ENCODE measurements at regions not wholly inside any gene's neighbourhood (a gene's known extent, or its start where the extent isn't known, plus 50 kb on each side); places are given as distances from the start of the nearest gene placed in this dataset.

DNA sequence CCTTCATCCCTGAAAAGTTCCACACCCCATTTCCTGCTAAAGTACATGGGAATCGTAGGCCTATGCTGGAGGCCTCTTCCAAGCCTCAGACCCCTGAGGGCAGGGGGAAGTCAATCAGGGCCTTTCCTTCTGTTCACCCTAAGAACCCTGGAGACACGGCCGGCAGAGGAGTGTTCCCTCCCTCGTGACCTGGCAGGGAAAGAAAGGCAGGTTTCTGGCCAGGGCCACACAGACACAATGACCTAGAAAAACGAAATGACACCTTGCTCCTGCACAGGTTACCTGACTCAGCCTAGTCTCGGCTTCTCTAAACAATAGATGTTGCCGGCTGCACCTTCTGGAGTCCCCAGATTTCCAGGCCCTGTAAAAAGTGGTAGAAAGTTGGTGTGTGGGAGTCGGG, 60.6 kb upstream of the CADM1 start:
- no peak overlapping the region for H3K27ac Mint-ChIP-seq
- H3K9ac ChIP-seq (ENCODE audit: extremely low read depth, low read length, poor library complexity, severe bottlenecking): no peak overlapping the region
- H3K4me3 Mint-ChIP-seq: no peak overlapping the region
- H3K36me3 ChIP-seq (ENCODE audit: control insufficient read depth, insufficient read depth, low read length): no peaks in the 10 kb centered on the region
- peaks cover 21% of the 10 kb centered on the region for H3K27me3 Mint-ChIP-seq (ENCODE audit: insufficient read depth)
- H3K4me1 ChIP-seq (ENCODE audit: control insufficient read depth, insufficient read depth, low read length): no peaks in the 10 kb centered on the region
- no peaks in the 10 kb centered on the region for H3K9me3 Mint-ChIP-seq
- H3K27me3 ChIP-seq (ENCODE audit: control insufficient read depth, insufficient read depth, low read length, poor library complexity, severe bottlenecking): peaks cover 11% of the 10 kb centered on the region
- TF ChIP-seq, protein P1, sequence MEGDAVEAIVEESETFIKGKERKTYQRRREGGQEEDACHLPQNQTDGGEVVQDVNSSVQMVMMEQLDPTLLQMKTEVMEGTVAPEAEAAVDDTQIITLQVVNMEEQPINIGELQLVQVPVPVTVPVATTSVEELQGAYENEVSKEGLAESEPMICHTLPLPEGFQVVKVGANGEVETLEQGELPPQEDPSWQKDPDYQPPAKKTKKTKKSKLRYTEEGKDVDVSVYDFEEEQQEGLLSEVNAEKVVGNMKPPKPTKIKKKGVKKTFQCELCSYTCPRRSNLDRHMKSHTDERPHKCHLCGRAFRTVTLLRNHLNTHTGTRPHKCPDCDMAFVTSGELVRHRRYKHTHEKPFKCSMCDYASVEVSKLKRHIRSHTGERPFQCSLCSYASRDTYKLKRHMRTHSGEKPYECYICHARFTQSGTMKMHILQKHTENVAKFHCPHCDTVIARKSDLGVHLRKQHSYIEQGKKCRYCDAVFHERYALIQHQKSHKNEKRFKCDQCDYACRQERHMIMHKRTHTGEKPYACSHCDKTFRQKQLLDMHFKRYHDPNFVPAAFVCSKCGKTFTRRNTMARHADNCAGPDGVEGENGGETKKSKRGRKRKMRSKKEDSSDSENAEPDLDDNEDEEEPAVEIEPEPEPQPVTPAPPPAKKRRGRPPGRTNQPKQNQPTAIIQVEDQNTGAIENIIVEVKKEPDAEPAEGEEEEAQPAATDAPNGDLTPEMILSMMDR (conservative IDR thresholded peaks at IDR 0.05): no peak
- H3K36me3 Mint-ChIP-seq (ENCODE audit: low read depth): no peaks in the 10 kb centered on the region
- H3K27ac ChIP-seq (ENCODE audit: low read depth, low read length): no peak overlapping the region
- peaks cover 3% of the 10 kb centered on the region for H3K4me1 Mint-ChIP-seq
- no peak overlapping the region for H3K4me3 ChIP-seq (ENCODE audit: low read length)
- H3K9me3 ChIP-seq (ENCODE audit: control insufficient read depth, low read length): no peaks in the 10 kb centered on the region
- WGBS, 2 experiments (ENCODE audit: insufficient coverage in 1 of 2, insufficient read length in 1 of 2): 83 to 92% methylated on average over 5 to 8 of the region's 8 CpGs
- no peak for DNase-seq

DNA sequence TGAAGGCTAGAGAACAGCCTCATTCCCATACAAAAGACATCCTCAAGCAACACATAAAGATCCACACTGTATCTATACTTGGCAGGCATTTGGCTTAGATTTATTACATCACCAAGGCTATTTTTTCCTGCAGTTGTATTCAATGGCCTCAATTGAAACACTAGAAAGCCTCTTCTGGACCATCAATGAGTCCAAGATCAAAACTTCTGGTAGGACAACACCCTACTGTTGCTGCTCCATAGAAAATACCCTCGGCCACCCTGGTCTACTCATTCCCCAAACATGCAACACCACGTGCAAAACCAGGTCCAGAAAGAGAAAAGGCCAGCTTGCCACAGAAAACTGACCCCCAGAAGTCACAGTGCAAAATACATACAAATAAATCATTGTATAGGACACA, 56.9 kb upstream of the CADM1 start:
- peaks cover 3% of the 10 kb centered on the region for H3K27me3 Mint-ChIP-seq (ENCODE audit: insufficient read depth)
- 85 to 88% methylated on average over 2 of the region's 2 CpGs for WGBS, 2 experiments (ENCODE audit: insufficient coverage in 1 of 2, insufficient read length in 1 of 2)
- H3K36me3 ChIP-seq (ENCODE audit: control insufficient read depth, insufficient read depth, low read length): no peaks in the 10 kb centered on the region
- H3K4me3 Mint-ChIP-seq: no peak overlapping the region
- H3K9me3 ChIP-seq (ENCODE audit: control insufficient read depth, low read length): no peaks in the 10 kb centered on the region
- no peaks in the 10 kb centered on the region for H3K36me3 Mint-ChIP-seq (ENCODE audit: low read depth)
- H3K9me3 Mint-ChIP-seq: peaks cover 5% of the 10 kb centered on the region
- no peak overlapping the region for H3K27ac ChIP-seq (ENCODE audit: low read depth, low read length)
- H3K4me3 ChIP-seq (ENCODE audit: low read length): no peak overlapping the region
- TF ChIP-seq, protein P1 (conservative IDR thresholded peaks at IDR 0.05): no peak
- peaks cover 15% of the 10 kb centered on the region for H3K4me1 Mint-ChIP-seq
- H3K27ac Mint-ChIP-seq: no peak overlapping the region
- H3K4me1 ChIP-seq (ENCODE audit: control insufficient read depth, insufficient read depth, low read length): peaks cover 7% of the 10 kb centered on the region
- peaks cover 5% of the 10 kb centered on the region for H3K27me3 ChIP-seq (ENCODE audit: control insufficient read depth, insufficient read depth, low read length, poor library complexity, severe bottlenecking)
- no peak overlapping the region for H3K9ac ChIP-seq (ENCODE audit: extremely low read depth, low read length, poor library complexity, severe bottlenecking)
- DNase-seq: no peak

DNA sequence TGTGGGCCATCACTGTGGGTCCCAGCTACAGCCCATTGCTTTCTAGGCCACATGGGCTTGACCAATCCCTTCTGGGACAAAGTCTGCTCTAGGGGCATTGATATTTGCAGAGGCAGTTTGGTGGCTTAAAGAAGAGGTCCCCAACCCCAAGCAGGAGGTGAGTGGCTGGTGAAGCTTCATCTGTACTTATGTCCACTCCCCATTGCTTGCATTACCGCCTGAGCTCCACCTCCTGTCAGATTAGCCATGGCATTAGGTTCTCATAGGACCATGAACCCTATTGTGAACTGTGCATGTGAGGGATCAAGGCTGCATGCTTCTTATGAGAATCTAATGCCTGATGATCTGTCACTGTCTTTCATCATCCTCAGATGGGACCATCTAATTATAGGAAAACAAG, 54.4 kb upstream of the CADM1 start:
- DNase-seq: no peak
- peaks cover 2% of the 10 kb centered on the region for H3K27me3 Mint-ChIP-seq (ENCODE audit: insufficient read depth)

More for the DNA sequence above, 54.4 kb upstream of the CADM1 start:
- H3K4me3 ChIP-seq (ENCODE audit: low read length): no peak overlapping the region
- H3K9ac ChIP-seq (ENCODE audit: extremely low read depth, low read length, poor library complexity, severe bottlenecking): no peak overlapping the region
- no peak overlapping the region for H3K27ac Mint-ChIP-seq
- H3K27ac ChIP-seq (ENCODE audit: low read depth, low read length): no peak overlapping the region
- H3K9me3 Mint-ChIP-seq: peaks cover 5% of the 10 kb centered on the region
- no peak overlapping the region for H3K4me3 Mint-ChIP-seq
- peaks cover 24% of the 10 kb centered on the region for H3K4me1 Mint-ChIP-seq
- no peaks in the 10 kb centered on the region for H3K9me3 ChIP-seq (ENCODE audit: control insufficient read depth, low read length)
- H3K36me3 ChIP-seq (ENCODE audit: control insufficient read depth, insufficient read depth, low read length): no peaks in the 10 kb centered on the region
- peaks cover 5% of the 10 kb centered on the region for H3K27me3 ChIP-seq (ENCODE audit: control insufficient read depth, insufficient read depth, low read length, poor library complexity, severe bottlenecking)
- H3K4me1 ChIP-seq (ENCODE audit: control insufficient read depth, insufficient read depth, low read length): peaks cover 7% of the 10 kb centered on the region
- no peaks in the 10 kb centered on the region for H3K36me3 Mint-ChIP-seq (ENCODE audit: low read depth)
- 58% methylated on average over 1 of the region's 1 CpG; no CpG with 5 or more reads in 1 of the 2 experiments for WGBS, 2 experiments (ENCODE audit: insufficient coverage in 1 of 2, insufficient read length in 1 of 2)
- TF ChIP-seq, protein P1 (conservative IDR thresholded peaks at IDR 0.05): no peak

Measured in endodermal cell (in vitro differentiated cells).